IMR-90 (cell line): ENCODE measurements at regions not wholly inside any gene's neighbourhood (a gene's known extent, or its start where the extent isn't known, plus 50 kb on each side); places are given as distances from the start of the nearest gene placed in this dataset.
A peak's percentile ranks its signal among the peaks of the same experiment; 100 is the strongest.

Experiments used
- ATAC-seq: fragments of 200-7000 bp; cut with Tn5 transposase; 2 replicates; pipeline ENCODE4 v1.9.1; 2020; ENCODE audit warnings: low read depth, mild to moderate bottlenecking, moderate library complexity
- BruUV-seq: library from RNA; stranded (reverse); fragments of 400-500 nt; replicated peaks from 2 replicates; lab custom pipeline; 2021; lab: Mats Ljungman, UMichigan
- CTCF ChIA-PET: fragments of 300-600 bp; formaldehyde crosslinking; extraction: SDS; loops from one replicate; lab custom pipeline; 2021; ENCODE audit warnings: antibody characterized with exemption; lab: Yijun Ruan, JAX
- POLR2A ChIA-PET: fragments of 300-600 bp; sonication (Branson Sonifier 250); formaldehyde crosslinking; loops from one replicate; lab custom pipeline; 2022; ENCODE audit warnings: antibody characterized with exemption; ENCODE audit not compliant: unreplicated experiment; lab: Charles Lee
- DNase-seq: peaks from one replicate; pipeline ENCODE4 v3.0.0; 2013
- H2AFZ ChIP-seq: replicated peaks from 2 replicates; pipeline ENCODE3; 2013; ENCODE audit warnings: low read length, mild to moderate bottlenecking; ENCODE audit not compliant: poor library complexity
- H2AK5ac ChIP-seq: 2 replicates; pipeline ENCODE4 v1.6.1; 2013; ENCODE audit warnings: low read depth, low read length, inconsistent platforms
- H2AK9ac ChIP-seq: replicated peaks from 2 replicates; pipeline ENCODE3; 2013; ENCODE audit warnings: mild to moderate bottlenecking, low read depth, low read length, moderate library complexity; ENCODE audit not compliant: poor library complexity
- H2BK120ac ChIP-seq: 2 replicates; pipeline ENCODE4 v1.6.1; 2013; ENCODE audit warnings: low read depth, low read length, inconsistent platforms
- H2BK15ac ChIP-seq: 3 replicates; pipeline ENCODE4 v1.6.1; 2013; ENCODE audit warnings: low read depth, low read length, inconsistent platforms
- H2BK20ac ChIP-seq: 2 replicates; pipeline ENCODE4 v1.6.1; 2013; ENCODE audit warnings: low read depth, mild to moderate bottlenecking, inconsistent platforms, low read length, moderate library complexity
- H2BK5ac ChIP-seq: 2 replicates; pipeline ENCODE4 v1.6.1; 2013; ENCODE audit warnings: mild to moderate bottlenecking, low read depth, low read length, inconsistent platforms; ENCODE audit not compliant: poor library complexity, severe bottlenecking
- H3K14ac ChIP-seq: replicated peaks from 2 replicates; pipeline ENCODE4 v1.6.1; 2013; ENCODE audit warnings: low read depth, low read length, inconsistent platforms
- H3K18ac ChIP-seq: 2 replicates; pipeline ENCODE4 v1.6.1; 2013; ENCODE audit warnings: low read depth, low read length, control low read depth
- H3K23ac ChIP-seq: 2 replicates; pipeline ENCODE4 v1.6.1; 2013; ENCODE audit warnings: low read depth, low read length, inconsistent platforms
- H3K27ac ChIP-seq: 2 replicates; pipeline ENCODE4 v1.5.1; 2013; ENCODE audit warnings: mild to moderate bottlenecking, control low read depth, low read length; ENCODE audit not compliant: insufficient read depth
- H3K27me3 ChIP-seq: 2 replicates; pipeline ENCODE4 v1.6.1; 2013; ENCODE audit warnings: low read length; ENCODE audit not compliant: control insufficient read depth, insufficient read depth
- H3K36me3 ChIP-seq: 2 replicates; pipeline ENCODE4 v1.6.1; 2013; ENCODE audit warnings: low read length, mixed read lengths; ENCODE audit not compliant: control insufficient read depth, insufficient read depth
- H3K4ac ChIP-seq: 2 replicates; pipeline ENCODE4 v1.6.1; 2013; ENCODE audit warnings: low read depth, low read length, inconsistent platforms
- H3K4me1 ChIP-seq: 2 replicates; pipeline ENCODE4 v1.6.1; 2013; ENCODE audit warnings: low read length, mixed read lengths; ENCODE audit not compliant: control insufficient read depth, insufficient read depth
- H3K4me2 ChIP-seq: 2 replicates; pipeline ENCODE4 v1.6.1; 2013; ENCODE audit warnings: low read depth, mild to moderate bottlenecking, control low read depth, low read length, moderate library complexity
- H3K4me3 ChIP-seq: 2 replicates; pipeline ENCODE4 v1.5.1; 2013; ENCODE audit warnings: low read depth, mild to moderate bottlenecking, control low read depth, low read length, moderate library complexity; ENCODE audit not compliant: insufficient read depth
- H3K56ac ChIP-seq: 2 replicates; pipeline ENCODE4 v1.6.1; 2013; ENCODE audit warnings: low read length, inconsistent platforms; ENCODE audit not compliant: insufficient read depth; ENCODE audit errors: extremely low read depth
- H3K79me1 ChIP-seq, 2 experiments: 2 replicates each; pipeline ENCODE4 v1.6.1; 2013; ENCODE audit warnings: low read length in 2 of 2, inconsistent platforms in 1 of 2, low read depth in 1 of 2
- H3K9ac ChIP-seq: 2 replicates; pipeline ENCODE4 v1.6.1; 2013; ENCODE audit warnings: low read depth, low read length, control low read depth
- H3K9me1 ChIP-seq: 2 replicates; pipeline ENCODE4 v1.6.1; 2013; ENCODE audit warnings: low read length, inconsistent platforms; ENCODE audit not compliant: insufficient read depth
- H3K9me3 ChIP-seq: 2 replicates; pipeline ENCODE4 v1.6.1; 2013; ENCODE audit warnings: low read length; ENCODE audit not compliant: control insufficient read depth, insufficient read depth
- H4K20me1 ChIP-seq: 2 replicates; pipeline ENCODE4 v1.6.1; 2013; ENCODE audit warnings: low read length, inconsistent platforms; ENCODE audit not compliant: insufficient read depth
- H4K5ac ChIP-seq: 2 replicates; pipeline ENCODE4 v1.6.1; 2013; ENCODE audit warnings: mild to moderate bottlenecking, low read depth, low read length, control low read depth
- H4K8ac ChIP-seq, 2 experiments: 2 replicates each; pipeline ENCODE4 v1.6.1; 2013; ENCODE audit warnings: low read depth in 2 of 2, low read length in 2 of 2, control low read depth in 1 of 2, inconsistent platforms in 1 of 2
- H4K91ac ChIP-seq: 2 replicates; pipeline ENCODE4 v1.6.1; 2013; ENCODE audit warnings: low read depth, low read length, inconsistent platforms; ENCODE audit not compliant: insufficient read depth
- CEBPB ChIP-seq: IDR thresholded peaks from 2 replicates; pipeline ENCODE4 v1.6.1; 2012; ENCODE audit warnings: low read depth, low read length, improper control_type of control experiment
- CHD1 ChIP-seq: IDR thresholded peaks from 2 replicates; pipeline ENCODE4 v1.6.1; 2012; ENCODE audit warnings: low read depth, low read length, improper control_type of control experiment
- CTCF ChIP-seq: conservative IDR thresholded peaks from 2 replicates; pipeline ENCODE4 v1.5.1; 2012; ENCODE audit warnings: mild to moderate bottlenecking, low read depth, low read length, improper control_type of control experiment
- ELK1 ChIP-seq: fragments of 150-350 bp; IDR thresholded peaks from 2 replicates; pipeline ENCODE4 v1.6.1; 2016; ENCODE audit warnings: low read depth, mild to moderate bottlenecking, low read length, moderate library complexity, borderline replicate concordance
- FOS ChIP-seq: fragments of 150-350 bp; IDR thresholded peaks from 2 replicates; pipeline ENCODE4 v1.6.1; 2016; ENCODE audit warnings: low read depth, low read length
- MAFK ChIP-seq: IDR thresholded peaks from 2 replicates; pipeline ENCODE4 v1.6.1; 2012; ENCODE audit warnings: low read depth, low read length, improper control_type of control experiment
- MAZ ChIP-seq: IDR thresholded peaks from 2 replicates; pipeline ENCODE4 v1.6.1; 2012; ENCODE audit warnings: low read depth, mild to moderate bottlenecking, low read length, improper control_type of control experiment, moderate library complexity, borderline replicate concordance
- MXI1 ChIP-seq: IDR thresholded peaks from 2 replicates; pipeline ENCODE4 v1.6.1; 2012; ENCODE audit warnings: low read depth, mild to moderate bottlenecking, low read length, moderate library complexity, borderline replicate concordance
- NFE2L2 ChIP-seq: fragments of 150-350 bp; IDR thresholded peaks from 2 replicates; pipeline ENCODE4 v1.6.1; 2016; ENCODE audit warnings: low read depth, mild to moderate bottlenecking, low read length
- POLR2A ChIP-seq: IDR thresholded peaks from 2 replicates; pipeline ENCODE4 v1.6.1; 2012; ENCODE audit warnings: mild to moderate bottlenecking, low read depth, low read length
- RAD21 ChIP-seq: IDR thresholded peaks from 2 replicates; pipeline ENCODE4 v1.6.1; 2012; ENCODE audit warnings: low read length, improper control_type of control experiment
- RFX5 ChIP-seq: IDR thresholded peaks from 2 replicates; pipeline ENCODE4 v1.8.0; 2012; ENCODE audit warnings: low read depth, mild to moderate bottlenecking, low read length, moderate library complexity
- SMC3 ChIP-seq: fragments of 150-350 bp; IDR thresholded peaks from 2 replicates; pipeline ENCODE4 v1.6.1; 2016; ENCODE audit warnings: low read depth, mild to moderate bottlenecking, antibody characterized with exemption, low read length, moderate library complexity
- USF2 ChIP-seq: fragments of 150-350 bp; IDR thresholded peaks from 2 replicates; pipeline ENCODE4 v1.6.1; 2017; ENCODE audit warnings: mild to moderate bottlenecking, antibody characterized with exemption, low read length, low read depth
- WGBS, 2 experiments: methylation state at CpG; one replicate each; pipeline versions ENCODE4 v1.1.5 to v1.1.7; 2013; ENCODE audit warnings: missing lambda C conversion rate in 2 of 2; ENCODE audit not compliant: insufficient read length in 1 of 2; ENCODE audit errors: extremely low coverage in 2 of 2; 5-methylcytosine and 5-hydroxymethylcytosine counted together
- dilution Hi-C: fragments of 300-500 bp; cut with HindIII; formaldehyde crosslinking; loops from one replicate; pipeline ENCODE4 v1.14.3; 2018; ENCODE audit warnings: low sequenced_read_pairs; ENCODE audit not compliant: unreplicated experiment
- in situ Hi-C: fragments of 300-500 bp; cut with MboI; formaldehyde crosslinking; loops from 3 replicates; pipeline ENCODE4 v1.14.3; 2019; ENCODE audit warnings: low sequenced_read_pairs, inconsistent platforms, mixed read lengths
- intact Hi-C: fragments of 100-400 bp; cut with micrococcal nuclease; formaldehyde crosslinking; loops from 2 replicates; pipeline ENCODE4 v1.10.0; 2022

- no peaks in the 10 kb centered on the region for H3K79me1 ChIP-seq
- CTCF ChIA-PET, result no interaction called here
- H3K36me3 ChIP-seq, result no peaks in the 10 kb centered on the region
- H2AK5ac ChIP-seq, result peak overlapping the region; percentile 1; the same call in 1 of the 2 replicates
- H3K14ac ChIP-seq, result no peak overlapping the region; the same call in 1 of the 2 replicates
- H4K5ac ChIP-seq, result peak overlapping the region; percentile 94
- peak overlapping the region; percentile 68 for H2BK120ac ChIP-seq
- BruUV-seq, result no TSS peak
- in situ Hi-C loops, result no loop called here
- H2BK5ac ChIP-seq, result peak overlapping the region; percentile 91
- peak overlapping the region; percentile 52 to 70; a peak in 3 of 4 replicates for H4K8ac ChIP-seq
- no peaks in the 10 kb centered on the region for H3K9me3 ChIP-seq
- H2AK9ac ChIP-seq, result no peak overlapping the region
- H2AFZ ChIP-seq, result no peak overlapping the region
- peak overlapping the region; percentile 80; the same call in 1 of the 2 replicates for H3K27ac ChIP-seq
- no peak for ATAC-seq
- no peaks in the 10 kb centered on the region for H4K20me1 ChIP-seq
- H3K27me3 ChIP-seq, result no peaks in the 10 kb centered on the region
- H3K56ac ChIP-seq, result no peak overlapping the region
- no peak overlapping the region for H3K23ac ChIP-seq
- dilution Hi-C loops, result no loop called here
- no peak for TF ChIP-seq POLR2A
- no peak for TF ChIP-seq MXI1
- no peak for TF ChIP-seq CEBPB
- TF ChIP-seq CTCF, result no peak
- TF ChIP-seq RFX5, result no peak
- no peak for TF ChIP-seq FOS
- no peak for TF ChIP-seq MAFK
- no peak for TF ChIP-seq MAZ
- TF ChIP-seq CHD1, result no peak
- no peak for TF ChIP-seq ELK1
- no peak for TF ChIP-seq USF2
- no peak for TF ChIP-seq SMC3
- TF ChIP-seq RAD21, result no peak
- TF ChIP-seq NFE2L2, result no peak
- no CpG with 5 or more reads among the region's 6 CpGs for WGBS, 2 experiments
- H4K91ac ChIP-seq, result peak overlapping the region; percentile 26
- H3K4me3 ChIP-seq, result no peak overlapping the region
- H2BK20ac ChIP-seq, result peak overlapping the region; percentile 79
- H3K4ac ChIP-seq, result peak overlapping the region; percentile 58
- intact Hi-C loops, result no loop called here
- H3K9ac ChIP-seq, result no peak overlapping the region
- peak overlapping the region; percentile 87 for H3K18ac ChIP-seq
- DNase-seq, result peak; percentile 27
- H3K4me2 ChIP-seq, result no peak overlapping the region
- POLR2A ChIA-PET, result no interaction called here
- H2BK15ac ChIP-seq, result no peak overlapping the region
- H3K9me1 ChIP-seq, result no peaks in the 10 kb centered on the region
- H3K4me1 ChIP-seq, result peaks cover 5% of the 10 kb centered on the region; the same call in 1 of the 2 replicates
Observed at GRCh38 chr14:48726080-48726642, 860.0 kb downstream of the RPS29 start.
